Activated CD8-positive, alpha-beta T cell treated with anti-CD3 and anti-CD28 coated beads for 36 hours (primary cell): ENCODE measurements at regions not wholly inside any gene's neighbourhood (a gene's known extent, or its start where the extent isn't known, plus 50 kb on each side); places are given as distances from the start of the nearest gene placed in this dataset.
"Not testable (repeated sequence)": the region's sequence is repeated elsewhere in the genome, so short reads cannot be mapped to it uniquely, and the experiment has no call there.

ENCODE experiments used
- ATAC-seq: fragments of 200-7000 bp; cut with Tn5 transposase; one replicate; pipeline ENCODE4 v1.10.0; 2021; ENCODE audit warnings: mild to moderate bottlenecking, moderate library complexity
- CTCF ChIA-PET: fragments of 350-600 bp; sonication (Branson Sonifier 250); formaldehyde crosslinking; loops from one replicate; lab custom pipeline; 2021; ENCODE audit warnings: antibody characterized with exemption; lab: Charles Lee
- POLR2A ChIA-PET: fragments of 350-600 bp; sonication (Branson Sonifier 250); formaldehyde crosslinking; loops from one replicate; lab custom pipeline; 2021; ENCODE audit warnings: antibody characterized with exemption; lab: Charles Lee
- DNase-seq: peaks from one replicate; pipeline ENCODE4 v3.0.0-alpha.2; 2020
- H3K27ac Mint-ChIP-seq: one replicate; pipeline ENCODE4 v1.8.0; 2021; ENCODE audit warnings: mild to moderate bottlenecking, mixed read lengths
- H3K27me3 Mint-ChIP-seq: one replicate; pipeline ENCODE4 v1.8.0; 2021; ENCODE audit warnings: mixed read lengths
- H3K36me3 Mint-ChIP-seq: one replicate; pipeline ENCODE4 v1.8.0; 2021; ENCODE audit warnings: low read depth, mixed read lengths
- H3K4me1 Mint-ChIP-seq: one replicate; pipeline ENCODE4 v1.8.0; 2021; ENCODE audit warnings: low read depth, mixed read lengths
- H3K4me3 Mint-ChIP-seq: one replicate; pipeline ENCODE4 v1.8.0; 2021; ENCODE audit warnings: mild to moderate bottlenecking, moderate library complexity, mixed read lengths
- H3K9me3 Mint-ChIP-seq: one replicate; pipeline ENCODE4 v1.8.0; 2021; ENCODE audit warnings: mixed read lengths
- intact Hi-C: fragments of 100-400 bp; cut with micrococcal nuclease; formaldehyde crosslinking; loops from one replicate; pipeline ENCODE4 v1.10.0; 2022
- TF ChIP-seq, protein P1 (sequence below): fragments of 200-600 bp; IDR thresholded peaks from one replicate; pipeline ENCODE4 v1.8.0; 2022; ENCODE audit warnings: antibody characterized with exemption, mild to moderate bottlenecking

DNA sequence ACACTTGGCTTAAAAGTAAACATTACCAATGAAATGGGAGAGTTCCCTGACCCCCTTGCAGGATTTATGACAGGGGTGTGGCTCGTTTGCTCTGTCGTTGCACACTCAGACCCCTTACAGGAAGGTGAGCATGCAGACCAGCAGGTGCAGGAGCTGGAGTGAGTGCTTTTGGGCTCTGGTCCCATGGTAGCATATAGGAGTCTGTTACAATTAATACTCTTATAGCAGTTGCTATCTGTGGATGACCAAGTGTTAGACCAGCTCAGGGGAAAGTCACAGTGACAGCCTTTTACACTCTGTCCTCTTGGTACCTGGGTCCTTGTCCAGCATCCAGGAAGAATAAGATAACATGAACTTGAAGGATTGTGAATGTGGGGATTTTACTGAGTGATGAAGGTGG, 1177.5 kb downstream of the NSUN3 start:
- Mint-ChIP-seq H3K4me1 (no peaks in the 10 kb centered on the region), H3K9me3 (peaks cover 5% of the 10 kb centered on the region), H3K36me3 (no peaks in the 10 kb centered on the region), H3K4me3 (no peak overlapping the region), H3K27ac (no peak overlapping the region), H3K27me3 (no peaks in the 10 kb centered on the region)
- ChIA-PET POLR2A (no interaction called here), CTCF (no interaction called here)
- no peak for ATAC-seq
- intact Hi-C loops: no loop called here
- DNase-seq: no peak
- TF ChIP-seq, protein P1, sequence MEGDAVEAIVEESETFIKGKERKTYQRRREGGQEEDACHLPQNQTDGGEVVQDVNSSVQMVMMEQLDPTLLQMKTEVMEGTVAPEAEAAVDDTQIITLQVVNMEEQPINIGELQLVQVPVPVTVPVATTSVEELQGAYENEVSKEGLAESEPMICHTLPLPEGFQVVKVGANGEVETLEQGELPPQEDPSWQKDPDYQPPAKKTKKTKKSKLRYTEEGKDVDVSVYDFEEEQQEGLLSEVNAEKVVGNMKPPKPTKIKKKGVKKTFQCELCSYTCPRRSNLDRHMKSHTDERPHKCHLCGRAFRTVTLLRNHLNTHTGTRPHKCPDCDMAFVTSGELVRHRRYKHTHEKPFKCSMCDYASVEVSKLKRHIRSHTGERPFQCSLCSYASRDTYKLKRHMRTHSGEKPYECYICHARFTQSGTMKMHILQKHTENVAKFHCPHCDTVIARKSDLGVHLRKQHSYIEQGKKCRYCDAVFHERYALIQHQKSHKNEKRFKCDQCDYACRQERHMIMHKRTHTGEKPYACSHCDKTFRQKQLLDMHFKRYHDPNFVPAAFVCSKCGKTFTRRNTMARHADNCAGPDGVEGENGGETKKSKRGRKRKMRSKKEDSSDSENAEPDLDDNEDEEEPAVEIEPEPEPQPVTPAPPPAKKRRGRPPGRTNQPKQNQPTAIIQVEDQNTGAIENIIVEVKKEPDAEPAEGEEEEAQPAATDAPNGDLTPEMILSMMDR: no peak

DNA sequence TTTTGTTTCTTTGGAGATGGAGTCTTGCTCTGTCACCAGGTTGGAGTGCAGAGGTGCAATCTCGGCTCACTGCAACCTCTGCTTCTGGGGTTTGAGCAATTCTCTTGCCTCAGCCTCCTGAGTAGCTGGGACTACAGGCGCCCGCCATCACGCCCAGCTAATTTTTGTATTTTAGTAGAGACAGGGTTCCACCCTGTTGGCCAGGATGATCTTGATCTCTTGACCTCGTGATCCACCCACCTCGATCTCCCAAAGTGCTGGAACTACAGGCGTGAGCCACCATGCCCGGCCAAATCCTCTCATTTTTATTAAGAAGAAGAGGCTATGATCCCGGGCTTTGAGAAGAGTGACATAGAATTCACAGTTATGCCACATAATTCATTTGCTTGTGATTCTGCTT, 1178.4 kb downstream of the NSUN3 start:
- H3K36me3 Mint-ChIP-seq, DNase-seq, H3K4me3 Mint-ChIP-seq, POLR2A ChIA-PET, CTCF ChIA-PET, ATAC-seq, H3K27ac Mint-ChIP-seq, H3K27me3 Mint-ChIP-seq, intact Hi-C loops, H3K9me3 Mint-ChIP-seq, H3K4me1 Mint-ChIP-seq: not testable (repeated sequence)

DNA sequence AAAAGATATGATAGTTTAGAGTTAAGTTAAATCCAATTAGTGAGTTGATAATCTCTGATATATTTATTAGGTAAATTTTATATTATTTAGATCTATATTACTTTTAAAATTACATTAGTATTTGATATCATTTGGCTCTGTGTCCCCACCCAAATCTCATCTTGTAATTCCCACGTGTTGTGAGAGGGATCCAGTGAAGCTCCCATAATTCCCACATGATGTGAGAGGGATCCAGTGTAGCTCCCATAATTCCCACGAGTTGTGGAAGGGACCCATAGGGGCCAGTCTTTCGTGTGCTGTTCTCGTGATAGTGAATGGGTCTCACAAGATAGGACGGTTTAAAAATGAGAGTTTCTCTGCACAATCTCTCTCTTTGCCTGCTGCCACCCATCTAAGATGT, 1183.6 kb downstream of the NSUN3 start:
- no peaks in the 10 kb centered on the region for H3K27me3 Mint-ChIP-seq
- no peaks in the 10 kb centered on the region for H3K36me3 Mint-ChIP-seq
- TF ChIP-seq, protein P1: no peak
- H3K4me3 Mint-ChIP-seq: no peak overlapping the region
- intact Hi-C loops: no loop called here
- ATAC-seq (no peak), DNase-seq (no peak)
- no peaks in the 10 kb centered on the region for H3K4me1 Mint-ChIP-seq
- peaks cover 5% of the 10 kb centered on the region for H3K9me3 Mint-ChIP-seq
- H3K27ac Mint-ChIP-seq: no peak overlapping the region
- ChIA-PET CTCF (no interaction called here), POLR2A (no interaction called here)

DNA sequence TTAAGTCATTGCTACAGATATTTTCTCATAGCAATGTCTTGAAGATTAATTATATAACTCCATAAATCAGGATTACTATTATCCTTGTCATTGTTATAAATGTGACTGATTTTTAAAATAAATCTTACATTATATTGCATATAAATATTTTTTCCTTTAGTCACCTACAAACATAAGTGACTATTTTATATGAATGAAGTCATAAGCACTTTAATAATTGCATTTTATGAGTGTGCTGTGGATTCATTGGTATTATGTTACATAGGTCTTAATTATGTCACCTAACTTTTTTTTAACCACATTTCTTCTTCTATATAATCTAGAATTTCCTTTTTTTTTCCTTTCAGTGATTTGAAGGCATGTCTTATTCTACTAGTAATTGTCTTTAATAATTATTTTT, 1191.2 kb downstream of the NSUN3 start:
- peaks cover 7% of the 10 kb centered on the region for H3K9me3 Mint-ChIP-seq
- H3K4me1 Mint-ChIP-seq: no peaks in the 10 kb centered on the region
- no peak for ATAC-seq
- ChIA-PET POLR2A (no interaction called here), CTCF (no interaction called here)
- no peak overlapping the region for H3K27ac Mint-ChIP-seq
- TF ChIP-seq, protein P1: no peak
- H3K27me3 Mint-ChIP-seq: no peaks in the 10 kb centered on the region
- H3K4me3 Mint-ChIP-seq: no peak overlapping the region
- intact Hi-C loops: no loop called here
- no peak for DNase-seq
- H3K36me3 Mint-ChIP-seq: no peaks in the 10 kb centered on the region

DNA sequence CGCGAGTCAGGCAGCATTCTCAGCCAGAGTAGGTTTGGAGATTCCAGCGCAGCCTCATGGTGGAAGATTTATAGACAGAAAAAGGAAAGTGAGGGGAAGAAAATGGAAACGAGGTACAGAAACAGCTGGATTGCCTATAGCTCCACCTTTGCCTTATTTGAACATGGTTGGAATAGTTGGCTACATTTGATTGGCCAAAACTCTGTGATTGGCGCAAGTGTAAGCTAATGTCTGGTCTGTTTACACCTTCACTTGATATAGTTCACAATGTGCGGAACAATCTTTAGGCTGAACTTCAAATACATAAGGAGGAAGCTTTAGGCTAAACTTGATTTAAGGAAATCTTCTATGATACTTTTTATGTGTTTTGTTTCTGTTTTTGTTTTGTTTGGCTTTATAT, 1191.9 kb downstream of the NSUN3 start:
- ATAC-seq: no peak
- H3K27ac Mint-ChIP-seq: no peak overlapping the region
- DNase-seq: no peak
- H3K4me3 Mint-ChIP-seq: no peak overlapping the region
- POLR2A ChIA-PET: no interaction called here
- peaks cover 7% of the 10 kb centered on the region for H3K9me3 Mint-ChIP-seq
- TF ChIP-seq, protein P1: no peak
- no peaks in the 10 kb centered on the region for H3K36me3 Mint-ChIP-seq
- H3K27me3 Mint-ChIP-seq: no peaks in the 10 kb centered on the region
- H3K4me1 Mint-ChIP-seq: no peaks in the 10 kb centered on the region
- intact Hi-C loops: no loop called here
- CTCF ChIA-PET: no interaction called here

DNA sequence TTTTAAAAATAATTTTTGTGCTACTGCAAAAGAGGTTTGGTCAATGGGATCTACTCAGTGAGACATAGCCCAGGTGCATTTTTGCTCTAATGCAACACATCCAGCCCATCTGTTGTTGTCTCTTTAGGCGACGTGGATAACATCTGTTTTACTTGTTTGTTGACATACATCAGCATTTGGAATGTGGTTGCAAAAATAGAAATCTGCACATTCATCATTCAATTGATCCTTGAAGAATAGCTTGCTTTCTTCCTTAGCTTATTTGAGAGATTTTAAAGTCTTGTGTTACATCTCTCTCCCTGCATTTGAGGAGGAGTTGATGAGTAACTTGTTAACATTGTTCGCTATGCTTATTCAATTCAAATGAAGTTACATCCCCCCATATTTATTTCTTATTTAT, 1202.3 kb downstream of the NSUN3 start:
- intact Hi-C loops: no loop called here
- Mint-ChIP-seq H3K4me3 (no peak overlapping the region), H3K27me3 (no peaks in the 10 kb centered on the region), H3K4me1 (no peaks in the 10 kb centered on the region), H3K36me3 (no peaks in the 10 kb centered on the region), H3K9me3 (no peaks in the 10 kb centered on the region), H3K27ac (no peak overlapping the region)
- ATAC-seq (no peak), DNase-seq (no peak)
- CTCF ChIA-PET: no interaction called here
- TF ChIP-seq, protein P1: no peak
- POLR2A ChIA-PET: no interaction called here
